ENCODE measurements at regions not wholly inside any gene's neighbourhood (a gene's known extent, or its start where the extent isn't known, plus 50 kb on each side); places are given as distances from the start of the nearest gene placed in this dataset.

GRCh38 chr2:226403369-226403768, 396.3 kb downstream of the IRS1 start:
- TF ChIP-seq EZH2phosphoT487 (IDR thresholded peaks at IDR 0.05; ENCODE audit: insufficient read depth, low read depth) (no peak), EZH2 (IDR thresholded peaks at IDR 0.05; ENCODE audit: insufficient read depth, poor library complexity, severe bottlenecking) (no peak)

Data from GM23248 (cell line).